Astrocyte of the cerebellum (primary cell): ENCODE measurements at regions not wholly inside any gene's neighbourhood (a gene's known extent, or its start where the extent isn't known, plus 50 kb on each side); places are given as distances from the start of the nearest gene placed in this dataset.

Experiments used
- DNase-seq: peaks from one replicate; pipeline ENCODE4 v3.0.0-alpha.2; 2011; ENCODE audit warnings: low read depth
- H3K4me3 ChIP-seq: 2 replicates; pipeline ENCODE4 v1.5.1; 2011; ENCODE audit warnings: mild to moderate bottlenecking, low read depth, low read length, moderate library complexity
- CTCF ChIP-seq: IDR thresholded peaks from 2 replicates; pipeline ENCODE4 v1.5.1; 2012; ENCODE audit warnings: low read length, low read depth, moderate library complexity, mild to moderate bottlenecking; ENCODE audit errors: missing control alignments
- in situ Hi-C: cut with HindIII; loops from 2 replicates; pipeline ENCODE4 v1.10.0; 2017; ENCODE audit warnings: low sequenced_read_pairs

- no peak for TF ChIP-seq CTCF
- in situ Hi-C loops, result no loop called here
- DNase-seq, result no peak
- H3K4me3 ChIP-seq, result no peak overlapping the region
Observed at GRCh38 chr4:101584306-101584705, 206.2 kb upstream of the BANK1 start.

- no peak for TF ChIP-seq CTCF
- no peak for DNase-seq
- in situ Hi-C loops, result no loop called here
- no peak overlapping the region for H3K4me3 ChIP-seq
Observed at GRCh38 chr4:101563126-101563525, 215.8 kb upstream of the PPP3CA start.

- TF ChIP-seq CTCF, result no peak
- in situ Hi-C loops, result no loop called here
- H3K4me3 ChIP-seq, result no peak overlapping the region
- DNase-seq, result no peak
Observed at GRCh38 chr4:101556842-101557241, 209.5 kb upstream of the PPP3CA start.

GRCh38 chr4:101555341-101555880 is 208.1 kb upstream of the PPP3CA start:
- DNase-seq, result no peak

GRCh38 chr4:101540336-101540735 is 193.0 kb upstream of the PPP3CA start:
- no peak for TF ChIP-seq CTCF
- no peak overlapping the region for H3K4me3 ChIP-seq
- no peak for DNase-seq
- in situ Hi-C loops, result no loop called here

More at GRCh38 chr4:101555341-101555880, 208.1 kb upstream of the PPP3CA start:
- no peak for TF ChIP-seq CTCF
- in situ Hi-C loops, result no loop called here
- no peak overlapping the region for H3K4me3 ChIP-seq

- TF ChIP-seq CTCF, result no peak
- DNase-seq, result no peak
- in situ Hi-C loops, result no loop called here
- no peak overlapping the region for H3K4me3 ChIP-seq
Observed at GRCh38 chr4:101528526-101528925, 181.2 kb upstream of the PPP3CA start.

GRCh38 chr4:101527188-101527587 is 179.9 kb upstream of the PPP3CA start:
- in situ Hi-C loops, result no loop called here
- no peak overlapping the region for H3K4me3 ChIP-seq
- TF ChIP-seq CTCF, result no peak
- no peak for DNase-seq
